ENCODE measurements at regions not wholly inside any gene's neighbourhood (a gene's known extent, or its start where the extent isn't known, plus 50 kb on each side); places are given as distances from the start of the nearest gene placed in this dataset.

DNA sequence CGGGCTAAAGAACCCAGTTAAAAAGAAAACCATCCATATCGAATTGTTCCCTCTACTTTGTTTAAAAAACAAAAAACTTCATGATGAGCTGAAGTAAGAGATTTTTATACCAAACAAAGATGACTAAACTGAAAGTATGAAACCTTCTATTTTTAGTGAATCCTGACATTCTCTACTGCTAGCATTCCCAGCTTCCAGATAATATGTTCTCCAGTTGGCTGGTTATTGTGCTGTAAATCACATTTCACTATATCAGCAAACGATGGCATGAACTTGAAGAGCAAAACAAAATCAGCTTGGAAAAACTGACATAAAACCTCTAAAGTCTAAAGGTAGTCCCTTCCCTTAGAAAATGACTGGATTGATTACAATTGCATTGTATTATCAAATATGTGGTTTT is 68.1 kb upstream of the APP start:
- TF ChIP-seq ZBTB7A (IDR thresholded peaks at IDR 0.05; ENCODE audit: low read depth) (no peak), TAF1 (IDR thresholded peaks at IDR 0.05; ENCODE audit: low read depth) (no peak), YY1 (IDR thresholded peaks at IDR 0.05; ENCODE audit: low read depth) (no peak), NFIC (IDR thresholded peaks at IDR 0.05) (no peak), REST (IDR thresholded peaks at IDR 0.05; ENCODE audit: low read depth) (no peak), TCF12 (IDR thresholded peaks at IDR 0.05; ENCODE audit: low read depth) (no peak), EGR1 (IDR thresholded peaks at IDR 0.05) (no peak), FOXM1 (IDR thresholded peaks at IDR 0.05; ENCODE audit: borderline replicate concordance, low read depth) (no peak), CREB1 (IDR thresholded peaks at IDR 0.05; ENCODE audit: low read depth) (no peak), RAD21 (IDR thresholded peaks at IDR 0.05; ENCODE audit: low read depth) (no peak), CEBPB (IDR thresholded peaks at IDR 0.05) (no peak), TEAD4 (IDR thresholded peaks at IDR 0.05) (no peak), EP300 (IDR thresholded peaks at IDR 0.05; ENCODE audit: borderline replicate concordance) (no peak)
- TF ChIP-seq, protein P1, sequence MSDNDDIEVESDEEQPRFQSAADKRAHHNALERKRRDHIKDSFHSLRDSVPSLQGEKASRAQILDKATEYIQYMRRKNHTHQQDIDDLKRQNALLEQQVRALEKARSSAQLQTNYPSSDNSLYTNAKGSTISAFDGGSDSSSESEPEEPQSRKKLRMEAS (IDR thresholded peaks at IDR 0.05) = no peak
- TF ChIP-seq, protein P2, sequence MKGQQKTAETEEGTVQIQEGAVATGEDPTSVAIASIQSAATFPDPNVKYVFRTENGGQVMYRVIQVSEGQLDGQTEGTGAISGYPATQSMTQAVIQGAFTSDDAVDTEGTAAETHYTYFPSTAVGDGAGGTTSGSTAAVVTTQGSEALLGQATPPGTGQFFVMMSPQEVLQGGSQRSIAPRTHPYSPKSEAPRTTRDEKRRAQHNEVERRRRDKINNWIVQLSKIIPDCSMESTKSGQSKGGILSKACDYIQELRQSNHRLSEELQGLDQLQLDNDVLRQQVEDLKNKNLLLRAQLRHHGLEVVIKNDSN (IDR thresholded peaks at IDR 0.05) = no peak

GRCh38 chr21:26236281-26236680 is 65.7 kb upstream of the APP start:
- TF ChIP-seq EGR1 (IDR thresholded peaks at IDR 0.05) = no peak
- TF ChIP-seq NFIC (IDR thresholded peaks at IDR 0.05) = no peak
- no peak for TF ChIP-seq TCF12 (IDR thresholded peaks at IDR 0.05; ENCODE audit: low read depth)
- TF ChIP-seq CEBPB (IDR thresholded peaks at IDR 0.05) = no peak
- TF ChIP-seq YY1 (IDR thresholded peaks at IDR 0.05; ENCODE audit: low read depth) = no peak
- TF ChIP-seq, protein P1 (IDR thresholded peaks at IDR 0.05) = no peak
- TF ChIP-seq, protein P2 (IDR thresholded peaks at IDR 0.05) = no peak
- no peak for TF ChIP-seq FOXM1 (IDR thresholded peaks at IDR 0.05; ENCODE audit: borderline replicate concordance, low read depth)
- TF ChIP-seq TAF1 (IDR thresholded peaks at IDR 0.05; ENCODE audit: low read depth) = no peak
- no peak for TF ChIP-seq TEAD4 (IDR thresholded peaks at IDR 0.05)

GRCh38 chr21:26227130-26227529 is 56.6 kb upstream of the APP start:
- TF ChIP-seq, protein P2 (IDR thresholded peaks at IDR 0.05) = no peak
- no peak for TF ChIP-seq TCF12 (IDR thresholded peaks at IDR 0.05; ENCODE audit: low read depth)
- no peak for TF ChIP-seq NFIC (IDR thresholded peaks at IDR 0.05)
- TF ChIP-seq FOXM1 (IDR thresholded peaks at IDR 0.05; ENCODE audit: borderline replicate concordance, low read depth) = no peak
- TF ChIP-seq EP300 (IDR thresholded peaks at IDR 0.05; ENCODE audit: borderline replicate concordance) = no peak
- no peak for TF ChIP-seq TEAD4 (IDR thresholded peaks at IDR 0.05)
- no peak for TF ChIP-seq CEBPB (IDR thresholded peaks at IDR 0.05)
- no peak for TF ChIP-seq REST (IDR thresholded peaks at IDR 0.05; ENCODE audit: low read depth)
- TF ChIP-seq, protein P1 (IDR thresholded peaks at IDR 0.05) = no peak
- TF ChIP-seq CREB1 (IDR thresholded peaks at IDR 0.05; ENCODE audit: low read depth) = no peak

DNA sequence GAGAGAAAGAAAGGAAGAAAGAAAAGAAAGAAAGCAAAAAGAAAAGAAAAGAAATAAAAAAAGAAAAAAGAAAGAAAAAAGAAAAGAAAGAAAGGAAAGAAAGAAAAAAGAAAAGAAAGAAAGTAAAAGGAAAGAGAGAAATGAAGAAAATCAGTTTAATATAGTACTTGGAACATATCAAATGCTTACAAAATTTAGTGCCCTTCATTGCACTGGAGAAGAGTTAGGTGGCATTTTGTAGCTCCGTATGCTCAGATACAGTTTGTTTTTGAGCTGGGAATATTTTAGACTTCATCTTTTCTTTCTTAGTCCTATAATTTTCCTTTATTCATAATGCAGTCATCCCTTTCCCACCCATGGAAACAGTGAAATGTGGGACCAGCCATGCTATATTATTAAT is 56.2 kb upstream of the APP start:
- TF ChIP-seq RAD21 (IDR thresholded peaks at IDR 0.05; ENCODE audit: low read depth) = no peak
- TF ChIP-seq FOXM1 (IDR thresholded peaks at IDR 0.05; ENCODE audit: borderline replicate concordance, low read depth) = no peak
- TF ChIP-seq REST (IDR thresholded peaks at IDR 0.05; ENCODE audit: low read depth) = no peak
- TF ChIP-seq EP300 (IDR thresholded peaks at IDR 0.05; ENCODE audit: borderline replicate concordance) = no peak
- no peak for TF ChIP-seq TEAD4 (IDR thresholded peaks at IDR 0.05)
- TF ChIP-seq TAF1 (IDR thresholded peaks at IDR 0.05; ENCODE audit: low read depth) = no peak
- TF ChIP-seq NFIC (IDR thresholded peaks at IDR 0.05) = no peak
- TF ChIP-seq, protein P2 (IDR thresholded peaks at IDR 0.05) = no peak
- TF ChIP-seq, protein P1 (IDR thresholded peaks at IDR 0.05) = no peak
- TF ChIP-seq TCF12 (IDR thresholded peaks at IDR 0.05; ENCODE audit: low read depth) = no peak

Data from Ishikawa (cell line).